ENCODE measurements at regions not wholly inside any gene's neighbourhood (a gene's known extent, or its start where the extent isn't known, plus 50 kb on each side); places are given as distances from the start of the nearest gene placed in this dataset.

- ATAC-seq: no peak
Observed at GRCh38 chr18:75810516-75810915, 383.0 kb upstream of the SMIM21 start.

DNA sequence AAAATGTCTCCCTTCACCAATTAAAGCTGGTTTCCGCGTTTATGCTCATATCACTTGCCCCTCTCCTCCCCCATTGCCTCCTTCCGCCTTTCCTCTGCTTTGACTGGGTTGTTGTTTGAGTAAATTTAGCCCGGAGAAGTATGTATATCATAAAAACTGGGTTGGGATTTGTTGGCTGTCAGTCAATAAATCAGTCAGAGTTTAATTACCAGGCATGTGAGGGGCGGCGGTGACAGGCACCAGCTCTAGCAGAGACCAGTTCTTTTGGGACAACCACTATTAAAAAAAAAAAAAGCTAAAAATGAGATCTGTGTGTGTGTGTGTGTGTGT lies 382.4 kb upstream of the SMIM21 start:
- no peaks in the 10 kb centered on the region for H3K9me3 ChIP-seq
- no peaks in the 10 kb centered on the region for H3K4me1 ChIP-seq
- no peak overlapping the region for H3K27ac ChIP-seq
- no peak for ATAC-seq
- DNase-seq: peak in 2 of 4 donors; percentile 71 to 72
- intact Hi-C loops (cut with DNase I): no loop called here
- no peak for TF ChIP-seq CTCF (IDR thresholded peaks at IDR 0.05)
- no peak overlapping the region for H3K4me3 ChIP-seq
- peaks cover 0 to 6% of the 10 kb centered on the region in 2 donors for H3K27me3 ChIP-seq
- H3K36me3 ChIP-seq: no peaks in the 10 kb centered on the region

More at GRCh38 chr18:75810516-75810915, 383.0 kb upstream of the SMIM21 start:
- DNase-seq: peak in 2 of 4 donors; percentile 35 to 69
- Histone ChIP-seq H3K27ac (peak overlapping the region in 1 of 2 donors; percentile 55), H3K36me3 (no peaks in the 10 kb centered on the region), H3K27me3 (peaks cover 0 to 6% of the 10 kb centered on the region in 2 donors), H3K4me3 (no peak overlapping the region), H3K9me3 (no peaks in the 10 kb centered on the region), H3K4me1 (no peaks in the 10 kb centered on the region)
- TF ChIP-seq CTCF (IDR thresholded peaks at IDR 0.05): no peak
- intact Hi-C loops (cut with DNase I): no loop called here

DNA sequence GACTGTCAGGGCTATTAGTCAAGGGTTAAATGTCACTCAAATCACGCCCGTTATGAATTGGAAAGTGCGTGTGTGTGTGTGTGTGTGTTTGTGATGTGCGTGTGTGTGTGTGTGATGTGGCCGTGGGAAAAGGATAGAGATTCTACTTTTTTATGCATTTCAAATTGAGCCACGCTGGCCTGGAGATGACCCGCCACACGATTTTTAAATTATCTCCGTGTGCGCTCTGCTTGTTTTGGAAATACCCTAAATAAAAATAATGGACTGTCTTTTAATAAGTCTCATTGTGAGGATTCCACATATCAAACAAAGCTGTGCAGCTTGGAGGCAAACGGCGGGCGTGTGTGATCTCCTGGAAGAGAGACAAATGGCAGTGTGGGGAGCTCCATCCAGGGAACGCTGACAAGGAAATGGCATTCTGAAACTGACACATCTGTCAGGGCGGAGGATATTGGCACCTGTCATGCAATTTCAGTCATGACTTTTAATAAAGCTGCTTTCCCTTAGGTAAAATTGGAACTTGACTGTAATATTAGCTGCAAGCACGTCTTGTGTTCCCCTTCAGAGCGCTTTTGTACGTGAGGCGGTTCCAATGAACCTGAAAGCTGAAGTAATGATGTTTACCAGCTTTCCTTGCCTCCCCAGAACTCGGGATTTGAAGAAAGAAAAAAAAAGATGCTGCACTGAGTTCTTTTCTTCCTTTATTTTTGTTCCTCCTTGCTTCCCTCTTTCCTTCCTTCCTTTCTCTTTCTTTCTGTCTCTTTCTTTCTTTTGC lies 381.8 kb upstream of the SMIM21 start:
- Histone ChIP-seq H3K27ac (no peak overlapping the region), H3K4me1 (no peaks in the 10 kb centered on the region), H3K9me3 (no peaks in the 10 kb centered on the region), H3K4me3 (no peak overlapping the region), H3K36me3 (no peaks in the 10 kb centered on the region), H3K27me3 (peaks cover 0 to 6% of the 10 kb centered on the region in 2 donors)
- intact Hi-C loops (cut with DNase I): no loop called here
- no peak for TF ChIP-seq CTCF (IDR thresholded peaks at IDR 0.05)
- DNase-seq: peak in 1 of 4 donors; percentile 28
- ATAC-seq: no peak

- Histone ChIP-seq H3K27ac (no peak overlapping the region), H3K4me3 (no peak overlapping the region), H3K4me1 (no peaks in the 10 kb centered on the region), H3K9me3 (no peaks in the 10 kb centered on the region), H3K36me3 (no peaks in the 10 kb centered on the region), H3K27me3 (peaks cover 0 to 6% of the 10 kb centered on the region in 2 donors)
- no peak for DNase-seq
- ATAC-seq: no peak
- no peak for TF ChIP-seq CTCF (IDR thresholded peaks at IDR 0.05)
- intact Hi-C loops (cut with DNase I): no loop called here
Observed at GRCh38 chr18:75805265-75805664, 377.8 kb upstream of the SMIM21 start.

DNA sequence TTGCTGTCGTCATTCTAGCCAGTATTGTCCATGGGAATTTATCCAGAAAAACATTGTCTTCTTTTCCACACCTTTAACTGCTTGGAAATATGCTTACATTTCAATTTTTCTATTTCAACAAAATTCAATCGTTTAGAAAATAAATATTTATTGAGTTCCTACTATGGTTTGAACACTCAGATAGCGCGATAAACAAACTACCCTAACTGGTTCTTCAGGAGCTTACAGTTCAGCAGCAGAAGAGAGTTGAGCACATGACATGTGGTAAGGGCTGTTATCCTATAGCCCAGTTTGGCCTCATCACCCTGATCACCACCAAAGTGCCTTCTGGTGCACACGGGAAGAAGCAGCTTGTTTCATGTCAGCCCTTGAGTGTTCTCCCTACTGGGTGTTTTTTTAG lies 375.2 kb upstream of the SMIM21 start:
- no peak for ATAC-seq
- no peak overlapping the region for H3K27ac ChIP-seq
- no peak for TF ChIP-seq CTCF (IDR thresholded peaks at IDR 0.05)
- H3K27me3 ChIP-seq: no peaks in the 10 kb centered on the region
- no peaks in the 10 kb centered on the region for H3K4me1 ChIP-seq
- no peaks in the 10 kb centered on the region for H3K9me3 ChIP-seq
- intact Hi-C loops (cut with DNase I): no loop called here
- no peak for DNase-seq
- no peaks in the 10 kb centered on the region for H3K36me3 ChIP-seq
- H3K4me3 ChIP-seq: no peak overlapping the region
